ENCODE measurements at regions not wholly inside any gene's neighbourhood (a gene's known extent, or its start where the extent isn't known, plus 50 kb on each side); places are given as distances from the start of the nearest gene placed in this dataset.

GRCh38 chr6:102389994-102390393 lies 996.5 kb downstream of the GRIK2 start:
- dilution Hi-C loops (cut with MboI; ENCODE audit: extremely low pct_ligation_motif_present, low sequenced_read_pairs) = no loop called here
- no peaks in the 10 kb centered on the region for H3K27me3 ChIP-seq (ENCODE audit: control insufficient read depth in 2 of 2, insufficient read depth in 2 of 2, low read length in 2 of 2)
- no peaks in the 10 kb centered on the region for H3K79me2 ChIP-seq (ENCODE audit: control insufficient read depth, insufficient read depth, low read length)
- no peaks in the 10 kb centered on the region for H3K36me3 ChIP-seq (ENCODE audit: control insufficient read depth in 2 of 2, extremely low read depth in 1 of 2, insufficient read depth in 2 of 2, low read length in 2 of 2)
- no peak overlapping the region for H3K4me2 ChIP-seq (ENCODE audit: insufficient read depth, low read length)
- POLR2A ChIA-PET = no interaction called here
- H3K9me3 ChIP-seq (replicated peaks; ENCODE audit: control insufficient read depth, insufficient read depth, low read length) = peaks cover 5% of the 10 kb centered on the region
- no peaks in the 10 kb centered on the region for H4K20me1 ChIP-seq (replicated peaks; ENCODE audit: control insufficient read depth, extremely low read depth, insufficient read depth, low read length)
- DNase-seq (ENCODE audit: low read depth, low spot score) = no peak
- H2AFZ ChIP-seq (ENCODE audit: low read depth, low read length) = no peak overlapping the region
- H3K27ac ChIP-seq (ENCODE audit: insufficient read depth, low read depth, low read length) = no peak overlapping the region
- CTCF ChIA-PET = no interaction called here
- no peaks in the 10 kb centered on the region for H3K9me1 ChIP-seq (replicated peaks; ENCODE audit: control insufficient read depth, extremely low read depth, insufficient read depth, low read length)
- no peak overlapping the region for H3K4me3 ChIP-seq (replicated peaks in 1 of 3; ENCODE audit: insufficient read depth in 1 of 3, low read depth in 1 of 3, low read length in 3 of 3)
- TF ChIP-seq EZH2 (IDR thresholded peaks at IDR 0.05; ENCODE audit: borderline replicate concordance, low read depth, low read length, severe bottlenecking) (no peak), CTCF (IDR thresholded peaks at IDR 0.05; ENCODE audit: extremely low read depth in 1 of 2, insufficient read depth in 1 of 2, low read depth in 1 of 2, low read length in 2 of 2) (no peak), GATA2 (IDR thresholded peaks at IDR 0.05; ENCODE audit: insufficient read depth, insufficient read length, low read depth, low read length) (no peak), FOS (IDR thresholded peaks at IDR 0.05; ENCODE audit: borderline replicate concordance, insufficient read depth, low read length) (no peak), JUN (IDR thresholded peaks at IDR 0.05; ENCODE audit: borderline replicate concordance, insufficient read depth, insufficient read length, low read depth) (no peak), MYC (IDR thresholded peaks at IDR 0.05; ENCODE audit: low read depth, low read length) (no peak)
- no peak for FAIRE-seq
- no peak overlapping the region for H3K9ac ChIP-seq (replicated peaks; ENCODE audit: extremely low read depth, insufficient read depth, low read length)
- BruUV-seq (replicated peaks) = no TSS peak
- intact Hi-C loops (cut with micrococcal nuclease) = no loop called here
- no peaks in the 10 kb centered on the region for H3K4me1 ChIP-seq (ENCODE audit: control insufficient read depth, extremely low read depth, insufficient read depth, low read length)

Data from endothelial cell of umbilical vein (primary cell).